SK-MEL-5 (cell line): ENCODE measurements at regions not wholly inside any gene's neighbourhood (a gene's known extent, or its start where the extent isn't known, plus 50 kb on each side); places are given as distances from the start of the nearest gene placed in this dataset.

Experiments
- DNase-seq: peaks from one replicate; pipeline ENCODE4 v3.0.0-alpha.2; 2016; ENCODE audit warnings: low read depth, low spot score
- in situ Hi-C: cut with HindIII; loops from 2 replicates; pipeline ENCODE4 v1.10.0; 2016; ENCODE audit warnings: low sequenced_read_pairs, high pct_unique_total_duplicates, low pct_unique_long_range_greater_than_20kb

DNA sequence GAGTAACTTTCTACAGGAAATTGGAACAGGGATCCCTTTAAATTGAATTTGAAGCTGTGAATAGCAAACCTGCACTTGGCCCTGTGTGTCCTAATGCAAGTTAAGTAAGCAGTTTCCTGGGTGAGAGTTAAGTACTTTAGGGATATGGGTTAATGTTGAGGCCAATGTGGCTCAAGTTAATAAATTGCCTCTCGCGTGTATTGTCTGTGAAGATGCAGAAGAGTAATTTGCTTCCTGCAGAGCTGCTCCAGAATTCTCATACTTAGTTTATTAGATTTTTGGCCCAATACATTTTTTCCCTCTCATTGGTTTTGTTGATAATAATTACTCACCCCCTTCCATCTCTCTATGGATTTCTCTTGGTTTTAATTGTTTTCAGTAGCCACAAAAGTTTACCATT is 86.5 kb downstream of the SLC25A47 start:
- peak; percentile 28 for DNase-seq
- in situ Hi-C loops = loop anchor here (25.0 kb wide), 1 partner anchor 253 kb away; no protein-coding TSS in a partner anchor

GRCh38 chr14:100410056-100410565 is 87.0 kb downstream of the SLC25A47 start:
- in situ Hi-C loops = loop anchor here (25.0 kb wide), 1 partner anchor 252 kb away; no protein-coding TSS in a partner anchor
- peak; percentile 91 for DNase-seq

DNA sequence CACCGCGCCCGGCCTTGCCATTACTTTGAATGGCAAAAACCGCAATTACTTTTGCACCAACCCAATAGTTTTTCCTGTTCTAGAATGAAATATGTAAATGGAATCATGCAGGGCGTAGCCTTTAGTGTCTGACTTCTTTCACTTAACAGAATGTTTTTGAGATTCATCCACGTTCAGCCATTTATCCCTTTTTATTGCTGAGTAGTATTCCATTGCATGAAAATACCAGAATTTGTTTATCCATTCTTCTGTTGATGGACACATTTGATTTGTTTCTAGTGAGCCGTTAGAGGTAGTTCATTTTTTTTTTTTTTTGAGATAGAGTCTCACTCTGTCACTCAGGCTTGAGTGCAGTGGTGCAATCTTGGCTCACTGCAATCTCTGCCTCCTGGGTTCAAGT is 90.6 kb downstream of the SLC25A47 start:
- in situ Hi-C loops = loop anchor here (25.0 kb wide), 1 partner anchor 249 kb away; no protein-coding TSS in a partner anchor
- DNase-seq = no peak

- DNase-seq = no peak
- in situ Hi-C loops = loop anchor here (25.0 kb wide), 1 partner anchor 247 kb away; no protein-coding TSS in a partner anchor
Measured at GRCh38 chr14:100415226-100415625, 92.1 kb downstream of the SLC25A47 start.

DNA sequence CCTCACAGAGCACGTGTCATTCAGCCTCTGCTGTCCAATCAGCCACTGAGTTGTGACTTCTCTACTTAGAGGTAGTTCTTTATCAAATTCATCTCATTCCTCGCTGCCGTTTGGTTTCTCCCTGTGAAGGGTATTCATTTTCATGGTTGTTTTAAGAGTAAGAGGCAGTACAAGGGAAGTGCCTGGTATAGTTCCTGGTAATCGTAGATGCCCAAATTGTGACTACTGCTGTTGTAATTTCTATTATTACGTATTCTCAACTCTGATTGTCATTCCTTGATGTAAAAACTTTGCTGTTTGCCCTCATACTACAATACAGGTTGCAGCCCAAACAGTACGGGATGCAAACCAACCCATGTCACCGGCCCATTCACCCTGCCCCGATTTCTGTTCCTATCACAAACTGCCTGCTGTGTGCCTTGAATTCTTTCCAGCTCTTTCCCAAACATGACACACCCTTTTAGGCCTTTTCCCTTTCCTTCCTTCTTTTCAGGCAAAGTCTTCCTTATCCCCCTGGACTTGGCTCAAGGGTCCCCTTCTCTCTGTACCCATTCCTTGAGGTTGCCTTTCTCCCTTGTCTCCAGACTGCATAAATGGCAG is 93.0 kb downstream of the SLC25A47 start:
- no peak for DNase-seq
- in situ Hi-C loops = loop anchor here (25.0 kb wide), 1 partner anchor 246 kb away; no protein-coding TSS in a partner anchor

GRCh38 chr14:100416921-100417860 is 94.1 kb downstream of the SLC25A47 start:
- DNase-seq = peak; percentile 93
- in situ Hi-C loops = loop anchor here (25.0 kb wide), 1 partner anchor 245 kb away; no protein-coding TSS in a partner anchor

GRCh38 chr14:100419856-100420255 is 96.7 kb downstream of the SLC25A47 start:
- in situ Hi-C loops = loop anchor here (25.0 kb wide), 1 partner anchor 242 kb away; no protein-coding TSS in a partner anchor
- peak; percentile 52 for DNase-seq

DNA sequence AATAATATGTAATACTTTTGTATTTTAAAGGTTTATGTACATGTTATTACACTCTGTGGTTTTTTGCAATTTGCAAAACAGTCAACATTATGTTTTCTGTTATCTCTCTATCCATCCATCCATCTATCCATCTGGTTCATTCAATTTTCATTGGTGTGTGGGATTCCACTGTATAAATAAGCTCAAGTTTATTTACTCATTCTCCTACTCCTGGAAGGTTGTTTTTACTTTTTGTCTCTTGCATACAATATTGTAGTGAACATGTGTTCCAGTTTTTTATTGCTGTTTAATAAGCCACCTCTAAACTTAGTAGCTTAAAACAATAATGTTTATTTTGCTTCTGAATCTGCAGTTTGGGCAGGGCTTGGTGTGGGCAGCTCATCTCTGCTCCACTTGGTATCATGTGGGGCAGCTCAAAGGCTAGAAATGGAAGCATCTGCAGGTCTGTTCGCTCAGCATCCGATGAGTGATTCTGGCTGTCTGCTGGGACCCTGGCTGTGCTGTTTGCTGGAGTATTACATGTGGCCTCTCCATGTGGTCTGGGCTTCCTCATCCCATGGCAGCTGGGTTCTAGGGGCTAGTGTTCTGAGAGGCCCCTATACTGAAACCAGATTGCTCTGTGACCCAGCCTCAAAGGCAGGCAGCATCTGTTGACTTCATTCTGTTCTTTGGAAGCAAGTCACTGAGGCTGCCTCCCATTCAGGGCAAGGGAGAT is 98.8 kb downstream of the SLC25A47 start:
- DNase-seq = no peak
- in situ Hi-C loops = loop anchor here (25.0 kb wide), 1 partner anchor 240 kb away; no protein-coding TSS in a partner anchor

GRCh38 chr14:100422556-100423316 is 99.6 kb downstream of the SLC25A47 start:
- DNase-seq = no peak
- in situ Hi-C loops = loop anchor here (25.0 kb wide), 1 partner anchor 240 kb away; no protein-coding TSS in a partner anchor

DNA sequence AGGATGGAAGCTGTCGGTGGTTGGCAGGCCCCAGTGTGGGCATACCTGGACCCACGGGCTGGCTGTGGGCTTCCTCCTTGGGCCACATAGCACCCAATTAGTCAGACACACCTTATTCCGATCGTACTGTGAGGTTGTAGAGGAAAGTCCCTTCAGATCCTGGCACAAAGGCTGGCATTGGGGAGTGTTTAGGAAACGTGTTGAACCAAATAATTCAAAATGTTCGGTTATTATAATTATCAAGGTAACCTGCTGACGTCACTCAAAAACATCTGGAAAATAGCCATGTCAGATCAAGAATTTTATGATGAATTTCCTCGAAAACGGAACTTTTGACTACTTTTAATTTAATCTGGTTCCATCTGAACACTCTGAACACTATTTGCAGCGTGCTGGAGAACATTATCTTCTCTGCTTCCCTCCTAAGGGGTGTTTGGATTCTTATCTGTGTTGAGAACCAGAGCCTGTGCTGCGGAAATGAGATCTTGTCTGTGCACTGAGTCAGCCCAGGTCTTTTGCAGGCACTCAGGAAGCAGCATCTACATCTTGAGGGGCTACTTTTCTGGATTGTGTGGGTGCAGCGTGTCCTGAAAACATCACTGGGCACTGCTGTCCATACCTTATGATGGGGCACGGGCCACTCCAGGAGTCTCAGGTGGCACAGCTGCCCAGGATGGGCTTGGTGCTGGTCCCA is 100.3 kb downstream of the SLC25A47 start:
- no peak for DNase-seq
- in situ Hi-C loops = loop anchor here (25.0 kb wide), 1 partner anchor 239 kb away; no protein-coding TSS in a partner anchor

GRCh38 chr14:100424504-100425428 is 101.6 kb downstream of the SLC25A47 start:
- no peak for DNase-seq
- in situ Hi-C loops = loop anchor here (25.0 kb wide), 1 partner anchor 238 kb away; no protein-coding TSS in a partner anchor

GRCh38 chr14:100425429-100425827 is 102.3 kb downstream of the SLC25A47 start:
- no peak for DNase-seq
- in situ Hi-C loops = no loop called here

DNA sequence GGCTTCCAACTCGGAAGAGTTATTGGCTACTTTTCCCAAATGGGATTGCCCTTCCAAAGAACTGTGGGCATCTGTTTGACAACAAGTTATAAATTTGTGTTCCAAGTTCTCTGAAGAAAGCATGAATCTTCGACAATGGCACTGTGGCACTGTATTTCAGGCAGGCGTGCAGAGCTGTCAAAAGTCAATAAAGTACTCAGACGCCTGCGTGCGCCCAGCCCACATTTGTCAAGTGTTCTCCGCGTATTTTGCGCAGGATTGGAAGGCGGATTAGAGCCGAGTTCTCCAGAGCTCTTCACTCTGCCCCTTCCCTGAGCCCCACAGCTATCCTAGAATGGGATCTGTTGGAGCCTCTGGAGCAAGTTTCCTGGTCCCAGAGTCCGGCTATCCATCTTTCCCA is 103.2 kb downstream of the SLC25A47 start:
- no peak for DNase-seq
- in situ Hi-C loops = no loop called here

DNA sequence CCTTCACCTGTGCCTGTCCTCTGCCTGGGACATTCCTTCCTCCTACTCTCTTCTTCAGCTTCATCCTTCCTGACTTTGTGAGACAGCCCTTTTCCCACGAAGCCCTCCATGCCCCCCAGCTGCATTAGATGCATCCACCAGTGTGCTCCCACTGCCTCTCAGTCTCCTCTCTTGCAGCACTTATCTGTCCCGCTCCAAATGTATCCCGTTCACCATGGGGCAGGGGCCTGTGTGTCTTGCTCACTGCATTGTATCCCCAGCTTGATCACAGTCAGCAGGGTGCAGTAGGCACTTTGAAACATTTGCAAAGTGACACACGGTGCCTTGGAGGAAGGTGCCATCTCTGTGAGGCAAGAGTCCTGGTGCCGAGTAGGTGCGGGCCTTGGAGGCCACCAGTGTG is 104.0 kb downstream of the SLC25A47 start:
- in situ Hi-C loops = no loop called here
- DNase-seq = no peak

GRCh38 chr14:100428727-100429126 is 105.6 kb downstream of the SLC25A47 start:
- in situ Hi-C loops = no loop called here

More at GRCh38 chr14:100428727-100429126, 105.6 kb downstream of the SLC25A47 start:
- DNase-seq = no peak
